GM12878 (cell line): ENCODE measurements at regions not wholly inside any gene's neighbourhood (a gene's known extent, or its start where the extent isn't known, plus 50 kb on each side); places are given as distances from the start of the nearest gene placed in this dataset.

ENCODE experiments used
- ATAC-seq: fragments of 200-7000 bp; cut with Tn5 transposase; 3 replicates; pipeline ENCODE4 v1.9.1; 2020; ENCODE audit warnings: mild to moderate bottlenecking, moderate library complexity
- BruUV-seq: library from RNA; stranded (reverse); fragments of 400-500 nt; replicated peaks from 2 replicates; lab custom pipeline; 2021; lab: Mats Ljungman, UMichigan
- CTCF ChIA-PET: fragments of 300-600 bp; sonication (Branson Sonifier 250); formaldehyde crosslinking; extraction: SDS; loops from one replicate; lab custom pipeline; 2021; ENCODE audit warnings: inconsistent platforms; lab: Yijun Ruan, JAX
- POLR2A ChIA-PET: fragments of 350-600 bp; formaldehyde crosslinking; extraction: SDS; loops from one replicate; lab custom pipeline; 2021; ENCODE audit warnings: inconsistent platforms; lab: Charles Lee
- RAD21 ChIA-PET: fragments of 300-600 bp; sonication (Branson Sonifier 250); formaldehyde crosslinking; loops from one replicate; lab custom pipeline; 2023; ENCODE audit warnings: antibody characterized with exemption; ENCODE audit not compliant: unreplicated experiment; lab: Charles Lee
- SMC1A ChIA-PET: fragments of 300-600 bp; sonication (Branson Sonifier 250); formaldehyde crosslinking; loops from one replicate; lab custom pipeline; 2023; ENCODE audit not compliant: unreplicated experiment, uncharacterized antibody; lab: Charles Lee
- DNase-seq: peaks from one replicate; pipeline ENCODE4 v3.0.0-alpha.2; 2011; ENCODE audit warnings: low read depth, low spot score
- FAIRE-seq: peaks from 3 replicates; lab custom pipeline; 2011; peaks lifted over from hg19 to GRCh38; lab: Jason Lieb, UNC
- H2AFZ ChIP-seq: 2 replicates; pipeline ENCODE4 v1.6.0; 2011; ENCODE audit warnings: low read depth, low read length, control low read depth; ENCODE audit not compliant: control insufficient read depth
- H3K27ac ChIP-seq: 2 replicates; pipeline ENCODE4 v1.5.1; 2011; ENCODE audit warnings: control low read depth; ENCODE audit not compliant: control insufficient read depth, insufficient read depth
- H3K27me3 ChIP-seq, 2 experiments: replicated peaks in 1 of 2; 2 replicates each; pipeline versions ENCODE4 v1.6.0 to v1.6.1; 2011; ENCODE audit warnings: low read length in 1 of 2; ENCODE audit not compliant: control insufficient read depth in 2 of 2, insufficient read depth in 2 of 2
- H3K36me3 ChIP-seq, 2 experiments: 2 replicates each; pipeline ENCODE4 v1.5.1; 2011; ENCODE audit warnings: low read length in 1 of 2; ENCODE audit not compliant: control insufficient read depth in 2 of 2, insufficient read depth in 2 of 2
- H3K4me1 ChIP-seq: 2 replicates; pipeline ENCODE4 v1.6.1; 2011; ENCODE audit warnings: mild to moderate bottlenecking, low read length, moderate library complexity, mixed read lengths; ENCODE audit not compliant: control insufficient read depth, insufficient read depth
- H3K4me2 ChIP-seq: 2 replicates; pipeline ENCODE4 v1.6.0; 2011; ENCODE audit warnings: control low read depth; ENCODE audit not compliant: control insufficient read depth, insufficient read depth
- H3K4me3 ChIP-seq: fragments of 200-600 bp; sonication (generic); 2 replicates; pipeline ENCODE4 v1.5.1; 2016
- H3K79me2 ChIP-seq: 2 replicates; pipeline ENCODE4 v1.6.0; 2011; ENCODE audit warnings: low read length; ENCODE audit not compliant: control insufficient read depth, insufficient read depth
- H3K9ac ChIP-seq: 2 replicates; pipeline ENCODE4 v1.8.0; 2011; ENCODE audit warnings: low read length, control low read depth, mixed read lengths; ENCODE audit not compliant: control insufficient read depth, insufficient read depth
- H3K9me3 ChIP-seq: replicated peaks from 3 replicates; pipeline ENCODE4 v1.5.1; 2011; ENCODE audit warnings: mild to moderate bottlenecking, low read length; ENCODE audit not compliant: control insufficient read depth, insufficient read depth
- H4K20me1 ChIP-seq: 2 replicates; pipeline ENCODE4 v1.6.0; 2011; ENCODE audit not compliant: control insufficient read depth, insufficient read depth
- BRCA1 ChIP-seq: IDR thresholded peaks from 2 replicates; pipeline ENCODE4 v1.6.1; 2011; ENCODE audit warnings: low read depth, low read length, improper control_type of control experiment
- CHD4 ChIP-seq: fragments of 200-600 bp; sonication (generic); IDR thresholded peaks from 2 replicates; pipeline ENCODE4 v1.6.1; 2016; ENCODE audit warnings: mild to moderate bottlenecking
- FOS ChIP-seq: IDR thresholded peaks from 3 replicates; pipeline ENCODE4 v1.6.1; 2011; ENCODE audit warnings: borderline replicate concordance; ENCODE audit not compliant: insufficient read length; ENCODE audit errors: extremely low read depth
- GATAD2B ChIP-seq: fragments of 450-650 bp; conservative IDR thresholded peaks from 2 replicates; pipeline ENCODE4 v1.6.1; 2017; ENCODE audit warnings: low read depth, mild to moderate bottlenecking, moderate library complexity
- MTA3 ChIP-seq: IDR thresholded peaks from 2 replicates; pipeline ENCODE4 v1.6.1; 2012; ENCODE audit warnings: low read length, inconsistent platforms, borderline replicate concordance
- TBL1XR1 ChIP-seq: IDR thresholded peaks from 2 replicates; pipeline ENCODE4 v1.6.1; 2012; ENCODE audit warnings: low read depth, low read length, improper control_type of control experiment
- USF1 ChIP-seq: IDR thresholded peaks from 2 replicates; pipeline ENCODE4 v1.6.1; 2011; ENCODE audit warnings: borderline replicate concordance, low read depth, mild to moderate bottlenecking, moderate library complexity, mixed read lengths, low read length; ENCODE audit not compliant: insufficient read depth; ENCODE audit errors: extremely low read length
- YY1 ChIP-seq: IDR thresholded peaks from 2 replicates; pipeline ENCODE4 v1.6.1; 2011; ENCODE audit warnings: low read depth, mild to moderate bottlenecking, low read length
- ZNF274 ChIP-seq: IDR thresholded peaks from one replicate; pipeline ENCODE4 v1.8.0; 2011; ENCODE audit not compliant: insufficient read length, insufficient read depth
- WGBS: methylation state at CpG from one replicate; pipeline ENCODE4 v1.1.6; 2016; ENCODE audit warnings: low lambda C conversion rate; ENCODE audit not compliant: insufficient replicate concordance, insufficient coverage; ENCODE audit errors: missing lambda C conversion rate; 5-methylcytosine and 5-hydroxymethylcytosine counted together
- in situ Hi-C: fragments of 300-500 bp; cut with MboI; formaldehyde crosslinking; loops from 9 replicates; pipeline ENCODE4 v1.14.3; 2018; ENCODE audit warnings: mixed read lengths
- intact Hi-C: fragments of 100-400 bp; cut with micrococcal nuclease; formaldehyde crosslinking; loops from one replicate; pipeline ENCODE4 v1.14.2; 2022; ENCODE audit not compliant: unreplicated experiment
- TF ChIP-seq, protein P1 (sequence below): IDR thresholded peaks from 2 replicates; pipeline ENCODE4 v1.6.1; 2011; ENCODE audit warnings: low read depth, mild to moderate bottlenecking, low read length, moderate library complexity, borderline replicate concordance; ENCODE audit errors: extremely low read depth

- Histone ChIP-seq H3K4me1 (no peaks in the 10 kb centered on the region), H3K9ac (no peak overlapping the region), H3K4me2 (no peak overlapping the region), H3K79me2 (no peaks in the 10 kb centered on the region), H3K9me3 (no peaks in the 10 kb centered on the region), H2AFZ (no peak overlapping the region), H3K27me3 (peaks cover 0 to 2% of the 10 kb centered on the region in 2 experiments; a peak in 2 of 4 replicates), H3K4me3 (no peak overlapping the region), H4K20me1 (no peaks in the 10 kb centered on the region), H3K36me3 (no peaks in the 10 kb centered on the region), H3K27ac (no peak overlapping the region)
- intact Hi-C loops: no loop called here
- BruUV-seq: no TSS peak
- FAIRE-seq (no peak), ATAC-seq (no peak), DNase-seq (no peak)
- TF ChIP-seq BRCA1 (no peak), GATAD2B (no peak), FOS (no peak), TBL1XR1 (no peak), CHD4 (no peak), USF1 (no peak), YY1 (no peak), ZNF274 (no peak), MTA3 (no peak)
- TF ChIP-seq, protein P1, sequence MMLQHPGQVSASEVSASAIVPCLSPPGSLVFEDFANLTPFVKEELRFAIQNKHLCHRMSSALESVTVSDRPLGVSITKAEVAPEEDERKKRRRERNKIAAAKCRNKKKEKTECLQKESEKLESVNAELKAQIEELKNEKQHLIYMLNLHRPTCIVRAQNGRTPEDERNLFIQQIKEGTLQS: no peak
- ChIA-PET RAD21 (no interaction called here), SMC1A (interaction anchor here (0.9 kb wide), 1 partner anchor 11 kb away, joined by 3 read pairs; no protein-coding TSS in a partner anchor), CTCF (interaction anchor here (0.6 kb wide), 1 partner anchor 55 kb away, joined by 3 read pairs; no protein-coding TSS in a partner anchor), POLR2A (no interaction called here)
- WGBS: 57% methylated on average over 28 of the region's 28 CpGs
- in situ Hi-C loops: no loop called here
Observed at GRCh38 chr18:10009321-10010144, 95.7 kb downstream of the VAPA start.
